ENCODE measurements at regions not wholly inside any gene's neighbourhood (a gene's known extent, or its start where the extent isn't known, plus 50 kb on each side); places are given as distances from the start of the nearest gene placed in this dataset.

DNA sequence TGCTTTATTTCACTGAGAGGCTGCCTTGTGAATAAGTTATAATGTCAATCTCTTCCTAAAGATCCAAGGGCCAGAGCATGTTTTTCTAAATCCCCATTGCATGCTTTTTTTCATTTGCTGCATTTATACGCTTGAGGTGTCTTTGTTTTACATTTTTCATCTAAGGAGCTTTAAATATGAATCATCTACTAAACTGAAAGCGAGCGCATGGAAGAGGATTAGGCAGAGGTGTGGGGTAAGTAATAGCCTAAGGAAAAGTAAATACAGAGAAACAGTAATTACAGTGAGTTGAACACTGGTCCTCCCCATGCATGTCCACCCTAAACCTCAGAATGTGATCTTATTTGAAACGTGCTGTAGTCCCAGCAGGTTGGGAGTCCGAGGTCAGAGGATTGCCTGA lies 76.4 kb upstream of the METAP2 start:
- H3K9me3 ChIP-seq (ENCODE audit: control insufficient read depth, insufficient read depth, low read depth, low read length), result no peaks in the 10 kb centered on the region
- no peaks in the 10 kb centered on the region for H3K4me1 ChIP-seq (ENCODE audit: control insufficient read depth, insufficient read depth, low read length)
- H3K4me3 ChIP-seq (ENCODE audit: low read depth, low read length), result no peak overlapping the region
- CTCF ChIA-PET, result interaction anchor here (0.5 kb wide), 1 partner anchor 75 kb away, joined by 3 read pairs; no protein-coding TSS in a partner anchor
- POLR2A ChIA-PET, result no interaction called here
- no peak for TF ChIP-seq SP3 (tag by site-specific recombination; IDR thresholded peaks at IDR 0.05)
- no peak for TF ChIP-seq ZNF555 (tag by site-specific recombination; conservative IDR thresholded peaks at IDR 0.05)
- no peak for TF ChIP-seq ZNF366 (tag by site-specific recombination; conservative IDR thresholded peaks at IDR 0.05)
- TF ChIP-seq GLI2 (tag by site-specific recombination; IDR thresholded peaks at IDR 0.05; ENCODE audit: borderline replicate concordance, low read depth), result no peak
- TF ChIP-seq, protein P1, sequence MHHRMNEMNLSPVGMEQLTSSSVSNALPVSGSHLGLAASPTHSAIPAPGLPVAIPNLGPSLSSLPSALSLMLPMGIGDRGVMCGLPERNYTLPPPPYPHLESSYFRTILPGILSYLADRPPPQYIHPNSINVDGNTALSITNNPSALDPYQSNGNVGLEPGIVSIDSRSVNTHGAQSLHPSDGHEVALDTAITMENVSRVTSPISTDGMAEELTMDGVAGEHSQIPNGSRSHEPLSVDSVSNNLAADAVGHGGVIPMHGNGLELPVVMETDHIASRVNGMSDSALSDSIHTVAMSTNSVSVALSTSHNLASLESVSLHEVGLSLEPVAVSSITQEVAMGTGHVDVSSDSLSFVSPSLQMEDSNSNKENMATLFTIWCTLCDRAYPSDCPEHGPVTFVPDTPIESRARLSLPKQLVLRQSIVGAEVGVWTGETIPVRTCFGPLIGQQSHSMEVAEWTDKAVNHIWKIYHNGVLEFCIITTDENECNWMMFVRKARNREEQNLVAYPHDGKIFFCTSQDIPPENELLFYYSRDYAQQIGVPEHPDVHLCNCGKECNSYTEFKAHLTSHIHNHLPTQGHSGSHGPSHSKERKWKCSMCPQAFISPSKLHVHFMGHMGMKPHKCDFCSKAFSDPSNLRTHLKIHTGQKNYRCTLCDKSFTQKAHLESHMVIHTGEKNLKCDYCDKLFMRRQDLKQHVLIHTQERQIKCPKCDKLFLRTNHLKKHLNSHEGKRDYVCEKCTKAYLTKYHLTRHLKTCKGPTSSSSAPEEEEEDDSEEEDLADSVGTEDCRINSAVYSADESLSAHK (tag by site-specific recombination; IDR thresholded peaks at IDR 0.05), result no peak
- TF ChIP-seq HOXC10 (CRISPR knock-in tag; IDR thresholded peaks at IDR 0.05), result no peak
- TF ChIP-seq YY2 (tag by site-specific recombination; IDR thresholded peaks at IDR 0.05), result no peak
- TF ChIP-seq REPIN1 (tag by site-specific recombination; IDR thresholded peaks at IDR 0.05; ENCODE audit: low read depth), result no peak
- no peak for TF ChIP-seq ZBTB1 (tag by site-specific recombination; IDR thresholded peaks at IDR 0.05)
- TF ChIP-seq ZNF214 (tag by site-specific recombination; IDR thresholded peaks at IDR 0.05; ENCODE audit: borderline replicate concordance), result no peak
- no peak for TF ChIP-seq ZNF830 (tag by site-specific recombination; IDR thresholded peaks at IDR 0.05; ENCODE audit: low read depth)
- no peak for TF ChIP-seq ZNF677 (tag by site-specific recombination; IDR thresholded peaks at IDR 0.05)
- no peak for TF ChIP-seq ZNF114 (tag by site-specific recombination; IDR thresholded peaks at IDR 0.05)
- TF ChIP-seq, protein P2, sequence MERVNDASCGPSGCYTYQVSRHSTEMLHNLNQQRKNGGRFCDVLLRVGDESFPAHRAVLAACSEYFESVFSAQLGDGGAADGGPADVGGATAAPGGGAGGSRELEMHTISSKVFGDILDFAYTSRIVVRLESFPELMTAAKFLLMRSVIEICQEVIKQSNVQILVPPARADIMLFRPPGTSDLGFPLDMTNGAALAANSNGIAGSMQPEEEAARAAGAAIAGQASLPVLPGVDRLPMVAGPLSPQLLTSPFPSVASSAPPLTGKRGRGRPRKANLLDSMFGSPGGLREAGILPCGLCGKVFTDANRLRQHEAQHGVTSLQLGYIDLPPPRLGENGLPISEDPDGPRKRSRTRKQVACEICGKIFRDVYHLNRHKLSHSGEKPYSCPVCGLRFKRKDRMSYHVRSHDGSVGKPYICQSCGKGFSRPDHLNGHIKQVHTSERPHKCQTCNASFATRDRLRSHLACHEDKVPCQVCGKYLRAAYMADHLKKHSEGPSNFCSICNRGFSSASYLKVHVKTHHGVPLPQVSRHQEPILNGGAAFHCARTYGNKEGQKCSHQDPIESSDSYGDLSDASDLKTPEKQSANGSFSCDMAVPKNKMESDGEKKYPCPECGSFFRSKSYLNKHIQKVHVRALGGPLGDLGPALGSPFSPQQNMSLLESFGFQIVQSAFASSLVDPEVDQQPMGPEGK (tag by site-specific recombination; IDR thresholded peaks at IDR 0.05), result no peak
- TF ChIP-seq MYNN (tag by site-specific recombination; IDR thresholded peaks at IDR 0.05; ENCODE audit: borderline replicate concordance), result no peak
- TF ChIP-seq KLF7 (tag by site-specific recombination; IDR thresholded peaks at IDR 0.05; ENCODE audit: borderline replicate concordance), result no peak
- H3K27ac ChIP-seq (ENCODE audit: extremely low read depth, low read depth, low read length), result no peak overlapping the region
- no peaks in the 10 kb centered on the region for H3K36me3 ChIP-seq (ENCODE audit: control insufficient read depth in 2 of 2, insufficient read depth in 1 of 2, low read length in 2 of 2)

DNA sequence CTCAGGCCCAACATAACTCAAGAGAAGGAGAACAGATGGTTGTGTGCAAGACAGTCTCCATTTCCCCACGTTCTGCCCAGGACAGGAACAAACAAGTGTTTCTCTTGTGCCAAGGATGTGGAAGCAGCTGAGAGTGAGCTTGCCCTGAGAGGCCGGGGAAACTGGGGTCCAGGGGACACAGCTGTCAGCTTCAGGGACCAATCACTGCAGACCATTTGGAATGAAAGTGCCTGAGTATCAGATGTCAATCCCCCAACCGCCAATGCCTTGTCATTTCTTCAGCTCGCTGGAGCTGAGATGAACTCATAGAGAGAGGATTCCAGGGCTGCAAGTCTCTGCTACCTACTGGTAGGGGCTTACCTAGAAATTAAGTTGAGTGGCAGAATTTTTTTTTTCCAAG lies 71.9 kb upstream of the METAP2 start:
- ChIA-PET CTCF (no interaction called here), POLR2A (interaction anchor here (1.4 kb wide), 1 partner anchor 72 kb away, joined by 4 read pairs; the partner anchor contains the start of gene METAP2)
- TF ChIP-seq, protein P3, sequence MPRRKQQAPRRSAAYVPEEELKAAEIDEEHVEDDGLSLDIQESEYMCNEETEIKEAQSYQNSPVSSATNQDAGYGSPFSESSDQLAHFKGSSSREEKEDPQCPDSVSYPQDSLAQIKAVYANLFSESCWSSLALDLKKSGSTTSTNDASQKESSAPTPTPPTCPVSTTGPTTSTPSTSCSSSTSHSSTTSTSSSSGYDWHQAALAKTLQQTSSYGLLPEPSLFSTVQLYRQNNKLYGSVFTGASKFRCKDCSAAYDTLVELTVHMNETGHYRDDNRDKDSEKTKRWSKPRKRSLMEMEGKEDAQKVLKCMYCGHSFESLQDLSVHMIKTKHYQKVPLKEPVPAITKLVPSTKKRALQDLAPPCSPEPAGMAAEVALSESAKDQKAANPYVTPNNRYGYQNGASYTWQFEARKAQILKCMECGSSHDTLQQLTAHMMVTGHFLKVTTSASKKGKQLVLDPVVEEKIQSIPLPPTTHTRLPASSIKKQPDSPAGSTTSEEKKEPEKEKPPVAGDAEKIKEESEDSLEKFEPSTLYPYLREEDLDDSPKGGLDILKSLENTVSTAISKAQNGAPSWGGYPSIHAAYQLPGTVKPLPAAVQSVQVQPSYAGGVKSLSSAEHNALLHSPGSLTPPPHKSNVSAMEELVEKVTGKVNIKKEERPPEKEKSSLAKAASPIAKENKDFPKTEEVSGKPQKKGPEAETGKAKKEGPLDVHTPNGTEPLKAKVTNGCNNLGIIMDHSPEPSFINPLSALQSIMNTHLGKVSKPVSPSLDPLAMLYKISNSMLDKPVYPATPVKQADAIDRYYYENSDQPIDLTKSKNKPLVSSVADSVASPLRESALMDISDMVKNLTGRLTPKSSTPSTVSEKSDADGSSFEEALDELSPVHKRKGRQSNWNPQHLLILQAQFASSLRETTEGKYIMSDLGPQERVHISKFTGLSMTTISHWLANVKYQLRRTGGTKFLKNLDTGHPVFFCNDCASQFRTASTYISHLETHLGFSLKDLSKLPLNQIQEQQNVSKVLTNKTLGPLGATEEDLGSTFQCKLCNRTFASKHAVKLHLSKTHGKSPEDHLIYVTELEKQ (tag by site-specific recombination; IDR thresholded peaks at IDR 0.05; ENCODE audit: borderline replicate concordance), result no peak
- TF ChIP-seq BCL11A (tag by site-specific recombination; IDR thresholded peaks at IDR 0.05; ENCODE audit: low read depth) (no peak), ZNF394 (tag by site-specific recombination; IDR thresholded peaks at IDR 0.05; ENCODE audit: borderline replicate concordance) (no peak), ZNF548 (tag by site-specific recombination; IDR thresholded peaks at IDR 0.05) (no peak), ZFP41 (tag by site-specific recombination; IDR thresholded peaks at IDR 0.05; ENCODE audit: borderline replicate concordance) (no peak), ZNF558 (tag by site-specific recombination; IDR thresholded peaks at IDR 0.05) (no peak), WT1 (tag by site-specific recombination; IDR thresholded peaks at IDR 0.05) (no peak)
- TF ChIP-seq, protein P4, sequence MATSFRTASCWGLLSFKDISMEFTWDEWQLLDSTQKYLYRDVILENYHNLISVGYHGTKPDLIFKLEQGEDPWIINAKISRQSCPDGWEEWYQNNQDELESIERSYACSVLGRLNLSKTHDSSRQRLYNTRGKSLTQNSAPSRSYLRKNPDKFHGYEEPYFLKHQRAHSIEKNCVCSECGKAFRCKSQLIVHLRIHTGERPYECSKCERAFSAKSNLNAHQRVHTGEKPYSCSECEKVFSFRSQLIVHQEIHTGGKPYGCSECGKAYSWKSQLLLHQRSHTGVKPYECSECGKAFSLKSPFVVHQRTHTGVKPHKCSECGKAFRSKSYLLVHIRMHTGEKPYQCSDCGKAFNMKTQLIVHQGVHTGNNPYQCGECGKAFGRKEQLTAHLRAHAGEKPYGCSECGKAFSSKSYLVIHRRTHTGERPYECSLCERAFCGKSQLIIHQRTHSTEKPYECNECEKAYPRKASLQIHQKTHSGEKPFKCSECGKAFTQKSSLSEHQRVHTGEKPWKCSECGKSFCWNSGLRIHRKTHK (tag by site-specific recombination; IDR thresholded peaks at IDR 0.05), result no peak
- TF ChIP-seq, protein P5, sequence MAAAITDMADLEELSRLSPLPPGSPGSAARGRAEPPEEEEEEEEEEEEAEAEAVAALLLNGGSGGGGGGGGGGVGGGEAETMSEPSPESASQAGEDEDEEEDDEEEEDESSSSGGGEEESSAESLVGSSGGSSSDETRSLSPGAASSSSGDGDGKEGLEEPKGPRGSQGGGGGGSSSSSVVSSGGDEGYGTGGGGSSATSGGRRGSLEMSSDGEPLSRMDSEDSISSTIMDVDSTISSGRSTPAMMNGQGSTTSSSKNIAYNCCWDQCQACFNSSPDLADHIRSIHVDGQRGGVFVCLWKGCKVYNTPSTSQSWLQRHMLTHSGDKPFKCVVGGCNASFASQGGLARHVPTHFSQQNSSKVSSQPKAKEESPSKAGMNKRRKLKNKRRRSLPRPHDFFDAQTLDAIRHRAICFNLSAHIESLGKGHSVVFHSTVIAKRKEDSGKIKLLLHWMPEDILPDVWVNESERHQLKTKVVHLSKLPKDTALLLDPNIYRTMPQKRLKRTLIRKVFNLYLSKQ (tag by site-specific recombination; IDR thresholded peaks at IDR 0.05; ENCODE audit: borderline replicate concordance), result no peak

More for the DNA sequence above, 71.9 kb upstream of the METAP2 start:
- Histone ChIP-seq H3K4me1 (ENCODE audit: control insufficient read depth, insufficient read depth, low read length) (no peaks in the 10 kb centered on the region), H3K27ac (ENCODE audit: extremely low read depth, low read depth, low read length) (no peak overlapping the region), H3K4me3 (ENCODE audit: low read depth, low read length) (no peak overlapping the region), H3K36me3 (ENCODE audit: control insufficient read depth in 2 of 2, insufficient read depth in 1 of 2, low read length in 2 of 2) (no peaks in the 10 kb centered on the region), H3K9me3 (ENCODE audit: control insufficient read depth, insufficient read depth, low read depth, low read length) (no peaks in the 10 kb centered on the region)

Data from HEK293 (cell line).